Central memory CD8-positive, alpha-beta T cell (primary cell): ENCODE measurements at regions not wholly inside any gene's neighbourhood (a gene's known extent, or its start where the extent isn't known, plus 50 kb on each side); places are given as distances from the start of the nearest gene placed in this dataset.

Experiments
- ATAC-seq: fragments of 150-1000 bp; cut with Tn5 transposase; replicated peaks from 2 replicates; pipeline ENCODE4 v1.10.0; 2022; ENCODE audit warnings: mild to moderate bottlenecking, moderate FRiP score, moderate number of reproducible peaks; ENCODE audit not compliant: poor library complexity, severe bottlenecking; ENCODE audit errors: extremely low read depth
- DNase-seq, 2 donors: peaks; one replicate each; pipeline ENCODE4 v3.0.0; 2021; ENCODE audit warnings: low spot score in 2 of 2
- H3K27ac Mint-ChIP-seq: one replicate; pipeline ENCODE4 v1.8.0; 2022; ENCODE audit warnings: low read depth, mild to moderate bottlenecking, moderate library complexity, mixed read lengths
- H3K27me3 Mint-ChIP-seq: one replicate; pipeline ENCODE4 v1.8.0; 2022; ENCODE audit warnings: mixed read lengths
- H3K36me3 Mint-ChIP-seq: one replicate; pipeline ENCODE4 v1.8.0; 2022; ENCODE audit warnings: mild to moderate bottlenecking, moderate library complexity, mixed read lengths; ENCODE audit not compliant: insufficient read depth
- H3K4me1 Mint-ChIP-seq: one replicate; pipeline ENCODE4 v1.8.0; 2022; ENCODE audit warnings: mixed read lengths
- H3K4me3 Mint-ChIP-seq: one replicate; pipeline ENCODE4 v1.8.0; 2022; ENCODE audit warnings: mild to moderate bottlenecking, moderate library complexity, mixed read lengths
- H3K9me3 Mint-ChIP-seq: one replicate; pipeline ENCODE4 v1.8.0; 2022; ENCODE audit warnings: mixed read lengths

DNA sequence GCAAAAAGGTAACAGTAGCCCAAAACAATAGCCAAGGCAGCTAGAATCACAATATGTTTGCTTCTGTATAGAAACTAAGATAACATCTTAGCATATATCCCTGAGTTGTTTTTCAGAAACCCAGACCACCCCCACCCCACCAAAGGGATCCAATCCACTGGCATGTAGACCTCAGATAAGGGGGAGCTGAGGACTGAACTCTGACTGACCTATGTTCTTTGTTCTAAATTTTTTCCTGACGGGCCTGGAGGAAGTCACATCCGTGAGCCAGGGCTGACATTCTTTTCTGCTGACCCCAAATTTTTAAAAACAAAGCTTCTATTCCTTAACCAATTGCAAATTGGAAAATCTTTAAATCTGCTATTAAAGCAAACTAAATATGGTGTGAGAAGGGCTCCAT, 493.9 kb upstream of the IGFBP3 start:
- DNase-seq (no peak), ATAC-seq (no peak)
- no peaks in the 10 kb centered on the region for H3K4me1 Mint-ChIP-seq
- H3K36me3 Mint-ChIP-seq: peaks cover 2% of the 10 kb centered on the region
- no peaks in the 10 kb centered on the region for H3K27me3 Mint-ChIP-seq
- H3K4me3 Mint-ChIP-seq: no peak overlapping the region
- H3K9me3 Mint-ChIP-seq: peaks cover 10% of the 10 kb centered on the region
- H3K27ac Mint-ChIP-seq: no peak overlapping the region

DNA sequence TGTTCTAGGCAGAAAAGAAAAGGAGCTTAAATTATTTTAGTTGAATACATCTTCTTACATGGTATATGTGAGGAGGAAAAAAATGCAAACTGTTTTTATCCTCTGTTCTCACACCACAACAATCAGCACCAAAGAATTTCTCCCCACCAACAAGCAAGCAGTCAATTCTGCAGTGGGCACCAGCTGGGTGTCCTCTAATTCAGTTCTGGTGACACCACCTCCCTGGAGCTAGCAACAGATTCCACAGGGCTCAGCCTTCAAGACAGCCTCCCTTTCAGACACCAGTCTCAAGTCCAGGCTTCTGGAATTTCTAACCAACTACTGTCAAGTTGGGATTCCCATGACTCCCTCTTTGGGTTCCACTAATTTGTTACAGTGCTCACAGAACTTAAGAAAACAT, 490.2 kb upstream of the IGFBP3 start:
- ATAC-seq (no peak), DNase-seq (no peak)
- H3K27me3 Mint-ChIP-seq: no peaks in the 10 kb centered on the region
- no peak overlapping the region for H3K4me3 Mint-ChIP-seq
- H3K36me3 Mint-ChIP-seq: peaks cover 2% of the 10 kb centered on the region
- H3K4me1 Mint-ChIP-seq: no peaks in the 10 kb centered on the region
- H3K9me3 Mint-ChIP-seq: peaks cover 8% of the 10 kb centered on the region
- H3K27ac Mint-ChIP-seq: no peak overlapping the region

DNA sequence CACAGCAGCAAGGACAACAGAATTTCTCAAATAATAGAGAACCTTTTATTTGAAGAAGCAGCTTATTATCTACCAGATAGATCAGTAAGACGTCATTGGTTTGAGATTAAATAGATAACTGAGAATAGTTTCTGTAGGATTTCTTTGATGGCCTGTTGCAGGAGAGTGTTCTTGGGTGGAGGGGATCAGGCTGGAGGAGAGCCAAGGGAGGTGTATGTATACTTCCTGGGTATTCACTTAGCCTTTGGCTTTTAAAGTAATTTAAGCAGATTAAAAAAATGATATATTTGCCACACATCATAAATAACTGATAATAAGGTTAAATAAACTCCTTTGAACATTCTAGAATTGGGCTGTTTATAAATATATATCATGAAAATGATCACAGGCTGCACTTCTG, 486.1 kb upstream of the IGFBP3 start:
- no peak for DNase-seq
- Mint-ChIP-seq H3K36me3 (no peaks in the 10 kb centered on the region), H3K4me3 (no peak overlapping the region), H3K9me3 (peaks cover 8% of the 10 kb centered on the region), H3K27me3 (no peaks in the 10 kb centered on the region), H3K27ac (no peak overlapping the region), H3K4me1 (no peaks in the 10 kb centered on the region)
- no peak for ATAC-seq

DNA sequence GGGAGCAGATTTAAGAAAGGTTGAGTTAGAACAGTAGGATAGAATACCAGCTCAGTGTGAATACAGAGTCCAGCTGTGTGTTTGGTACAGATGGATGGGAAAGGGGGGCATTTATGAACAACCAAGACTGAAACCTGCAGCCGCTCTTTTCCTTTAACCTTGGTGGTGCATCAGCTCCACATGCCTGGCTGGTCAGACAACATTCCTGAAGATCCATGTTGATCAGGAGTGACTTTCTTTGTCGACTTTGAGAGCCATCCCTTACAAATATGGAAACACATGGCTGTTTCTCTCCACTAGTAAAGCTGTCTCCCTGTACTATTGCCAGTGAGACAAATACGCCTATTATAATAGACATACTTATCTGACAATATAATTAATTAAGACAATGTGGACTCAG, 476.5 kb upstream of the IGFBP3 start:
- ATAC-seq (no peak), DNase-seq (no peak)
- Mint-ChIP-seq H3K9me3 (peaks cover 19% of the 10 kb centered on the region), H3K27ac (no peak overlapping the region), H3K4me3 (no peak overlapping the region), H3K27me3 (no peaks in the 10 kb centered on the region), H3K4me1 (no peaks in the 10 kb centered on the region), H3K36me3 (no peaks in the 10 kb centered on the region)

DNA sequence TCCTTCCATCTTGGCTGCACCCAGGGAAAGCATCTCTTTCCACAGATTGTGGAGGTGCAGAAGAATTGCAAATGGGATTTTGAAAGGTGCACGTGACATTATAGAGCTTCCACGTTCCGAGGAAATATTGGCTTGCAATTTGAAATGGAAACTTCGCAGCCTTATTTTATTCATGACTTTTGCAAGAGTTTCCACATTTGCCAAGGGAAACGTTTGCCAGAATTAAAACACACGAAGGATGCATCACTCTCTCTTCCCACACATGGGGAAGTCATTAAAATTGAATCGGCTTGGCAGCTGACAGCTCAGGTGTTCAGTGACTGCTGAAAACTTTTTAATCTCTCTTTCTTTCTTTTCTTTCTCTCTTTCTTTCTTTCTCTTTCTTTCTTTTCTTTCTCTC, 475.4 kb upstream of the IGFBP3 start:
- Mint-ChIP-seq H3K27ac (no peak overlapping the region), H3K4me1 (no peaks in the 10 kb centered on the region), H3K36me3 (no peaks in the 10 kb centered on the region), H3K9me3 (peaks cover 17% of the 10 kb centered on the region), H3K4me3 (no peak overlapping the region), H3K27me3 (no peaks in the 10 kb centered on the region)
- ATAC-seq (no peak), DNase-seq (no peak)

DNA sequence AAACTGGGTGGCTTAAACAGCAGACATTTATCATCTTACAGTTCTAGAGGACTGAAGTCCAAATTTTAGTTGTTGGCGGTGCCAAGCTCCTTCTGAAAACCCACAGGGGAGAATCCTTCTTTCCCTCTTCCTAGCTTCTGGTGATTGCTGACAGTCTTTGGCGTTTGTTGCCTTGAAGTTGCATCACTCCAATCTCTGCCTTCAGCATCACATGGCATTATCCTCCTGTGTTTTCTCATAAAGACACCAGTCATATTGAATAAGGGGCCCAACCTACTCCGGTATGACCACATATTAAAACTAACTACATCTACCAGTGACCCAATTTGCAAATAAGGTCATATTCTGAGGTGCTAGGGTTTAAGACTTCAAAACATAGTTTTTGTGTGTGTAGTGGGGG, 472.1 kb upstream of the IGFBP3 start:
- peaks cover 17% of the 10 kb centered on the region for H3K9me3 Mint-ChIP-seq
- H3K27ac Mint-ChIP-seq: no peak overlapping the region
- no peaks in the 10 kb centered on the region for H3K4me1 Mint-ChIP-seq
- H3K36me3 Mint-ChIP-seq: no peaks in the 10 kb centered on the region
- ATAC-seq (no peak), DNase-seq (no peak)
- no peaks in the 10 kb centered on the region for H3K27me3 Mint-ChIP-seq
- H3K4me3 Mint-ChIP-seq: no peak overlapping the region

DNA sequence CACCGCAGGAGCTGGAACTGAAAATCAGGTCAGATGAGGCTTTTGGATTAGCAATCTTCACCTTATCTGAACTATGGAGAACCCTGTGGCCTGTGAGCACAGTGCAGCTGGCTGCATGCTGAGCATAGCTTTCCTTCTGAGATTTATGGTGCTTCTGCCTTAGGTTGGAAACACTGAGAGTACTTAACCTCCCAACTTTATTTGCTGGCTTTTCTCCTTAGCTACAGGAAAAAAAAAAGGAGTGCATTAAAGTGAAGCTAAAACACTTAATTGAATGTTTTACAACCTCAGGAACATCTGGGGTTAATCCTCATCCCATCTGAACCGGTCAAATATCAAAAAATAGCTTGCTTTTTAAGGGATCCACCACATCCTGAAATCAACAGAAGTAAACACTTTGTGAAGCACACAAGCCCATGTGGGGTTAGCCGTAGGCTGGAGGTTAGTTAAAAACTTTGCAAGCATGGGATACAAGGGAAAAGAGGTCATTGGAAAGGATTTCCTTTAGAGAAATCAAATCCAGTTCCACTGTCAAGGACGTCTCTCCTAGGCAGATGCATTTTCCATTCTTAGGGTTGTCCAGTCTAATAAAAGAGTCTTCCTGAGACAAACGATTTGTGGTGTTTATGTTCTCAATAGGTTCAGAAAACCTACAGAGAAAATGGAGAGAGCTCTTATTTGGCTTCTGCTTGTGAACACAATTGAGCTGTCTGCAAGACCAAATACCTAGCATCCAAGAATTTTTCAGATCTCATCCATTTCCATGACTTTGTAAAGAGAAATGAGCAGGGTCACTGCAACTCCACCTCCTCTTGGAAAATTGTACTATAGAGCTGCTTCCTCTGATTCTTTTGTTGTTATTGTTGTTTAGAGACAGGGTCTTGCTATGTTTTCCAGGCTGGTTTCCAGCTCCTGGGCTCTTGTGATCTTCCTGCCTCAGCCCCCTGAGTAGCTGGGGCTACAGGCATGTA, 470.4 kb upstream of the IGFBP3 start:
- H3K4me3 Mint-ChIP-seq: no peak overlapping the region
- H3K4me1 Mint-ChIP-seq: no peaks in the 10 kb centered on the region
- H3K27me3 Mint-ChIP-seq: no peaks in the 10 kb centered on the region
- H3K36me3 Mint-ChIP-seq: no peaks in the 10 kb centered on the region
- no peak for DNase-seq
- H3K27ac Mint-ChIP-seq: no peak overlapping the region
- ATAC-seq: no peak
- peaks cover 11% of the 10 kb centered on the region for H3K9me3 Mint-ChIP-seq

DNA sequence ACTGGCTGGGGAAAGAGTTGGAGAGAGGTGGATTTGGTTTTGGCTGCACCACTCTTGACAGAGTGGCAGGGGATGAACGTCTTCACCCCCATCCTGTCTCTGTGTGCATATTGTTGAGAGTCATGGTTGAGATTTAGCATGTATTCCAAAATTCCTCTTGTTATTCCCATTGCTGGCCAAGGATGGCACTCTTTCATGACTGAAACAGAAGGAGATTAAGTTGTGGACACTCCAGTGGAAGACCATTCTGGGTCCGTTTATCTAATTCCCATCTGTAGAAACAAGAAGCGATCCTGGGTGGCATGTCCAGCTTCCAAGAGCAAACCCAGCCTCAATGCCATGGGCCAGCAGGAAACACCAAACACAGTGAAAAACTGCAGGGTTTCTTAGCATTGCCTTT, 469.0 kb upstream of the IGFBP3 start:
- ATAC-seq: no peak

DNA sequence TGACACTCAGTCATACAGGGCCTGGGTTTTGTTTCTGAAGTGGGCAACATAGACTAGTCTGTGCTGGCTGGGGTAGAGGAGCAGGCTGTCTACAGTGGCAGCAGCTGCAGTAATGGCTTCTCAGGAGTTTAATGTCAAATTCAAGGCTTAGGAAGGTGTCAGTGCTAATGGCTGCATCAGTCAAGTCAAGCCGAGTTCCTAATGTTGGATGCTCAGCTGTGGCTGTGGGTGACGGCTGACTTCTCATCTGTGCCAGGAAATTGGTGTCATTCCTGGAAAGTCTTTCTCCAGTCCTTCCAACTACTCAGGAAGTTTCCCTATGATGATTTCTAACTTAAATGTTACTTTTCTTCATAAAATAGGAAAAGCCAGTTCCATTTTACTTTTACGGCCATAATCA, 468.1 kb upstream of the IGFBP3 start:
- peaks cover 5% of the 10 kb centered on the region for H3K9me3 Mint-ChIP-seq
- DNase-seq (no peak), ATAC-seq (no peak)
- H3K4me3 Mint-ChIP-seq: no peak overlapping the region
- H3K27ac Mint-ChIP-seq: no peak overlapping the region
- no peaks in the 10 kb centered on the region for H3K27me3 Mint-ChIP-seq
- no peaks in the 10 kb centered on the region for H3K36me3 Mint-ChIP-seq
- H3K4me1 Mint-ChIP-seq: no peaks in the 10 kb centered on the region

More for the DNA sequence above, 469.0 kb upstream of the IGFBP3 start:
- DNase-seq: no peak
- Mint-ChIP-seq H3K4me3 (no peak overlapping the region), H3K4me1 (no peaks in the 10 kb centered on the region), H3K9me3 (peaks cover 5% of the 10 kb centered on the region), H3K36me3 (no peaks in the 10 kb centered on the region), H3K27ac (no peak overlapping the region), H3K27me3 (no peaks in the 10 kb centered on the region)

DNA sequence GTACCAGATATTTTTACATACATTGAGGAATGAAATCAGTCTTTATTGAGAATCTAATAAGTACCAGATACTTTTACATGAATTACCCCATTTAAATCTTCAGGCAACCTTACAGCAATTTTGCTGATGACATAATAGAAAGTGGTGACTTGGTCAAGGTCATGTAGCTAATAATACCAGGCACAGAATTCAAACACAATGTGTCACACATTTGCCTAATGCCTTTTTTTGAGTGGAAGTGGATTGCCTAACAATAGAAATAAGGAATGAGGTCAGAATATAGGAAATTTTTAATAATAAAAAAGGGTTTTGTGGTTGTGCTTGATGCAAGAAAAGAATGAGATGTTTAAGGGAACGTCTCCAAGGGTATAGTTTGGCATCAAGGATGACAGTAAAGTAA, 466.6 kb upstream of the IGFBP3 start:
- Mint-ChIP-seq H3K27ac (no peak overlapping the region), H3K9me3 (peaks cover 13% of the 10 kb centered on the region), H3K4me1 (no peaks in the 10 kb centered on the region), H3K4me3 (no peak overlapping the region), H3K27me3 (no peaks in the 10 kb centered on the region), H3K36me3 (no peaks in the 10 kb centered on the region)
- no peak for ATAC-seq
- no peak for DNase-seq

DNA sequence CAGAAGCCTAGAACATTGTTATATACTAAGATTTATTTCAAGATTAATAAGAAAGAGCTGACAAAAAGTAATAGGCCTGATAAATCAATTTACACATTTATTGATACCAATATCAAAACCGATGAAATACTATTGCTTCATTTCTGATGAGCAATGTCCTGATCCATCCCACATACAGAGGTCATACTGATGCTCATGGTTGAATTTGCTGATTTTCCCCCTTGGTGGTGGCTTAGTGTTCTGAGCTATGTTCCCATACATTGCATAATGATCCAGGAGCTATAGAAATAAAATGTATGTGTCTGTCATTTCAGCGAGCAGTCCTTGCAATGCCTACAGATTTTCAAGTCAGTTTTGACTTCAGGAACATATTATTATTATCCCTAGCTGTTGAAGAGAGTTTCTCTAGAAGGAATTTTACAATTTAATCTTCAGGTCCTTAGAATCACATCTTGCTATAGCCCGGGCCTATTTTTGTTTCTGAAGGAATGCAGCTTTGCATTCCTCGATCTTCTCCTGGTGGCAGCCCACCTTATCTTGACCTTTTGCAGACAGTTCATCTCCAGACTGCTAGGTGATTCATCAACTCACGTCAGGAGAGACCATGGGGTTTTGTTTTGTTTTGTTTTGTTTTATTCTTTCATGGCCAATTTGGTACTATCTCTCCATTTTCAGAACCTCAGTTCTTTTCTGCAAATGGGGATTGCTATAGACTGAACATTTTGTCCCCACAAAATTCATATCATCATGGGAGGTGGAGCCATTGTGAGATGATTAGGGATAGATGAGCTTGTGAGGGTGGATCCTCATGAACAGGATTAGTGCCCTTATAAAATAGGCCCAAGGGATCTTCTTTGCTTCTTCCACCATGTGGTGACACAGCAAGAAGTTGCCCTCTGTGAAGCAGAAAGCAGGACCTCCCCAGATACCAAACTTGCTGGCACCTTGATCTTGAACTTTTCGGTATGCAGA, 465.6 kb upstream of the IGFBP3 start:
- H3K9me3 Mint-ChIP-seq: peaks cover 13% of the 10 kb centered on the region
- DNase-seq (no peak), ATAC-seq (no peak)
- no peaks in the 10 kb centered on the region for H3K27me3 Mint-ChIP-seq
- no peak overlapping the region for H3K4me3 Mint-ChIP-seq
- H3K36me3 Mint-ChIP-seq: no peaks in the 10 kb centered on the region
- no peaks in the 10 kb centered on the region for H3K4me1 Mint-ChIP-seq
- H3K27ac Mint-ChIP-seq: no peak overlapping the region

DNA sequence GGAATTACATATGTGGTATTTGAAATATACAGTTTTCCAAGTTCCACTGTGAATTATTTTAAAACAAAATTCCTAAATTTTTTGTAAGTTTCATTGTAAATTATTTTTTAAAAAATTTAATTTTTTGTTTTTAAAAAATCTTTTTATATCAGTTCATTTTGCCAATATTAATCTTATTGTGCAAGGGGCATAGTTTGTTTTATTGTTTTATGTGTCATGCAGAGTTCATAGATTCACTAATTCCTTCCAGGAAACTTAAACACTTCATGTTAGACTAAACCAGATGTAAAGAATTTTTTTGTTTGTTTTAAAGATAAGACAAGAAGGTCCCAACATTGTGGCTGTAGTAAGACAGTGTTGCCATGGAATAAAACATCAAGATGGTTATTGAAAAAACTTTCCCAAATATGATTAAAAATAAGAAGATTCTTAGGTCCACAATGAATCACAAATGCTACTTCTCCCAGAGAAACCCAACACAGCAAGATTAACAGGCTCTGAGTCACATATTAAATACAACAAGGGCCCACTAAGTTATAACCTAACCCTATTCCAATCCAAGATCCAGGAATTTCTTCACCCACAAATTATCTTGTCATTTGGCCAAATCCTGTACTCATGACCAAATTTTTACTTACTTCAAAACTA, 464.7 kb upstream of the IGFBP3 start:
- Mint-ChIP-seq H3K4me3 (no peak overlapping the region), H3K9me3 (peaks cover 13% of the 10 kb centered on the region), H3K27me3 (no peaks in the 10 kb centered on the region), H3K4me1 (no peaks in the 10 kb centered on the region), H3K36me3 (no peaks in the 10 kb centered on the region), H3K27ac (no peak overlapping the region)
- ATAC-seq (no peak), DNase-seq (no peak)
